Osteoblast (primary cell): ENCODE measurements at regions not wholly inside any gene's neighbourhood (a gene's known extent, or its start where the extent isn't known, plus 50 kb on each side); places are given as distances from the start of the nearest gene placed in this dataset.
A peak's percentile ranks its signal among the peaks of the same experiment; 100 is the strongest.

Experiments used
- DNase-seq: peaks from one replicate; pipeline ENCODE4 v3.0.0; 2011; ENCODE audit warnings: low spot score, mixed read lengths; ENCODE audit not compliant: insufficient read length; ENCODE audit errors: missing footprints
- H2AFZ ChIP-seq: 2 replicates; pipeline ENCODE4 v1.6.0; 2011; ENCODE audit warnings: mild to moderate bottlenecking, low read length
- H3K27ac ChIP-seq: 2 replicates; pipeline ENCODE4 v1.5.1; 2011; ENCODE audit warnings: mild to moderate bottlenecking, low read depth, low read length, moderate library complexity
- H3K27me3 ChIP-seq: 2 replicates; pipeline ENCODE4 v1.6.0; 2012; ENCODE audit warnings: mild to moderate bottlenecking, control low read depth, inconsistent platforms, low read length, moderate library complexity; ENCODE audit not compliant: insufficient read depth
- H3K36me3 ChIP-seq: 2 replicates; pipeline ENCODE4 v1.5.1; 2011; ENCODE audit warnings: mild to moderate bottlenecking, low read length, control low read depth, moderate library complexity; ENCODE audit not compliant: insufficient read depth
- H3K4me1 ChIP-seq: 2 replicates; pipeline ENCODE4 v1.5.1; 2011; ENCODE audit warnings: mild to moderate bottlenecking, low read length, control low read depth, moderate library complexity; ENCODE audit not compliant: insufficient read depth
- H3K4me2 ChIP-seq: 2 replicates; pipeline ENCODE4 v1.6.0; 2011; ENCODE audit warnings: mild to moderate bottlenecking, low read length; ENCODE audit not compliant: insufficient read depth
- H3K4me3 ChIP-seq: fragments of 200-600 bp; sonication (generic); 3 replicates; pipeline ENCODE4 v1.5.1; 2012; ENCODE audit warnings: mild to moderate bottlenecking, low read length, inconsistent platforms; ENCODE audit not compliant: insufficient read depth
- H3K79me2 ChIP-seq: 2 replicates; pipeline ENCODE4 v1.6.0; 2012; ENCODE audit warnings: mild to moderate bottlenecking, low read length, control low read depth, inconsistent platforms; ENCODE audit not compliant: insufficient read depth
- H3K9me3 ChIP-seq: 2 replicates; pipeline ENCODE4 v1.5.1; 2011; ENCODE audit warnings: low read depth, low read length, control low read depth
- H4K20me1 ChIP-seq: 2 replicates; pipeline ENCODE4 v1.6.0; 2012; ENCODE audit warnings: mild to moderate bottlenecking, low read length, control low read depth; ENCODE audit not compliant: insufficient read depth
- CTCF ChIP-seq: IDR thresholded peaks from 2 replicates; pipeline ENCODE4 v1.5.1; 2011; ENCODE audit warnings: mild to moderate bottlenecking, low read depth, low read length, moderate library complexity; ENCODE audit errors: extremely low read depth

GRCh38 chr12:28905220-28905955 lies 243.7 kb upstream of the FAR2 start:
- Histone ChIP-seq H2AFZ (no peak overlapping the region), H3K9me3 (peaks cover 4% of the 10 kb centered on the region), H4K20me1 (no peaks in the 10 kb centered on the region), H3K36me3 (no peaks in the 10 kb centered on the region), H3K4me3 (no peak overlapping the region), H3K4me1 (no peaks in the 10 kb centered on the region), H3K4me2 (no peak overlapping the region), H3K27ac (no peak overlapping the region), H3K27me3 (no peaks in the 10 kb centered on the region), H3K79me2 (no peaks in the 10 kb centered on the region)
- no peak for DNase-seq
- no peak for TF ChIP-seq CTCF

GRCh38 chr12:28908646-28909045 lies 240.4 kb upstream of the FAR2 start:
- no peaks in the 10 kb centered on the region for H3K79me2 ChIP-seq
- no peak for DNase-seq
- H3K4me1 ChIP-seq: no peaks in the 10 kb centered on the region
- H4K20me1 ChIP-seq: no peaks in the 10 kb centered on the region
- H3K27ac ChIP-seq: no peak overlapping the region
- no peak overlapping the region for H3K4me2 ChIP-seq
- H2AFZ ChIP-seq: no peak overlapping the region
- no peaks in the 10 kb centered on the region for H3K36me3 ChIP-seq
- no peaks in the 10 kb centered on the region for H3K27me3 ChIP-seq
- TF ChIP-seq CTCF: no peak
- no peak overlapping the region for H3K4me3 ChIP-seq
- H3K9me3 ChIP-seq: peaks cover under 1% of the 10 kb centered on the region

- Histone ChIP-seq H3K4me3 (no peak overlapping the region), H3K36me3 (no peaks in the 10 kb centered on the region), H3K27me3 (no peaks in the 10 kb centered on the region), H3K27ac (peak overlapping the region; percentile 20), H2AFZ (no peak overlapping the region), H3K4me1 (no peaks in the 10 kb centered on the region), H3K9me3 (peaks cover 3% of the 10 kb centered on the region), H3K79me2 (no peaks in the 10 kb centered on the region), H4K20me1 (no peaks in the 10 kb centered on the region), H3K4me2 (no peak overlapping the region)
- TF ChIP-seq CTCF: no peak
- no peak for DNase-seq
Observed at GRCh38 chr12:28909291-28909690, 239.8 kb upstream of the FAR2 start.

- no peak overlapping the region for H3K27ac ChIP-seq
- TF ChIP-seq CTCF: no peak
Observed at GRCh38 chr12:28925719-28926376, 223.2 kb upstream of the FAR2 start.

More at GRCh38 chr12:28925719-28926376, 223.2 kb upstream of the FAR2 start:
- no peak for DNase-seq
- no peaks in the 10 kb centered on the region for H3K36me3 ChIP-seq
- no peak overlapping the region for H3K4me3 ChIP-seq
- H3K79me2 ChIP-seq: no peaks in the 10 kb centered on the region
- H4K20me1 ChIP-seq: no peaks in the 10 kb centered on the region
- no peak overlapping the region for H2AFZ ChIP-seq
- no peaks in the 10 kb centered on the region for H3K9me3 ChIP-seq
- H3K27me3 ChIP-seq: no peaks in the 10 kb centered on the region
- no peak overlapping the region for H3K4me2 ChIP-seq
- no peaks in the 10 kb centered on the region for H3K4me1 ChIP-seq
